Stimulated activated CD4-positive, alpha-beta T cell treated with anti-CD3 and anti-CD28 coated beads, Interleukin-1b, Interleukin-23, amount 100 ng/mL, for 48 hours (primary cell): ENCODE measurements at regions not wholly inside any gene's neighbourhood (a gene's known extent, or its start where the extent isn't known, plus 50 kb on each side); places are given as distances from the start of the nearest gene placed in this dataset.

ENCODE experiments used
- DNase-seq: peaks from one replicate; pipeline ENCODE4 v3.0.0-alpha.2; 2020

GRCh38 chr6:111959766-111960165 lies 86.5 kb upstream of the FYN start:
- DNase-seq, result no peak

GRCh38 chr6:111967131-111967530 lies 86.8 kb upstream of the CCN6 start:
- DNase-seq, result no peak

DNA sequence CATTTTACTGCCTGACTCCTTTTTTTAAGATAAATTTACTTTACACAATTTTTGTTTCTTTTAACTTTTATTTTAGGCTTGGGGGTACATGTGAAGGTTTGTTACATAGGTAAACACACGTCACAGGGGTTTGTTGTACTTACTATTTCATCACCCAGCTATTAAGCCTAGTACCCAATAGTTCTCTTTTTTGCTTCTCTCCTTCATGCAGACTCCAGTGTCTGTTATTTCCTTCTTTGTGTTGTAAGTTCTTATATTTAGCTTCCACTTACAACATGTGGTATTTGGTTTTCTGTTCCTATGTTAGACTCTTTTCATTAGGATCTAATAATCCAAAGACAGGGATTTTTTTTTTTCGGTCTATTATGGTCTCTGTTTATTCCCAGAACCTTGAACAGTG lies 83.5 kb upstream of the CCN6 start:
- no peak for DNase-seq

DNA sequence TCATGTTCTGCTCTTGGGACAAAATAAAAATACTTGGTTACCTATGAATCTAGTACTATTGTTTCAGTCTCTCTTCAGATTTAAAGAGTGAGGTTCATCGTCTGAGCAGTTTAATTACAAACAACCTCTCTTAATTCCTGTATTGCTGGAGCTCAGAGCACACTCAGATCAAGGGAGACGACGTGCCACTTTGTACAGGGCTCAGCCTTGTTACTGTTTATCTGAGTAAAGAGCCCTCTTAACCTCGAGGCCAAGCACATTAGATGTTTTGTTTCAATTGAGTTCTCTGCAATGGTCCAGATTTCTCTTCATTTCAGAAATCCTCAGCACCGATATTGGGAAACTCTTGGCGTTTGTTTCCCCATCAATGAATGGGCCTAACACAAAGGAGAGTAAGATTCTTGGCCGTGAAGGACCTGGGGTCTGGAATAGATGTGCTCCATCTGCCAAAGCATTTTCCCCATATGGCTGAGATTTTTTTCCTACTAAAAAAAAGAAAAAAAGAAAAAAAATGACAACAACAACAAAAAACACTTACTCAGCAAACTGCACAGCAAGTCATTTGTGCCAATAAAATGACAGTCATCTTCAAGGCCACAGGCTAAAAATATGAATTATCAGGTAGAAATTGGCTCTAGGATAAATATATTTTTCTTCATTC lies 82.6 kb upstream of the CCN6 start:
- DNase-seq, result no peak

DNA sequence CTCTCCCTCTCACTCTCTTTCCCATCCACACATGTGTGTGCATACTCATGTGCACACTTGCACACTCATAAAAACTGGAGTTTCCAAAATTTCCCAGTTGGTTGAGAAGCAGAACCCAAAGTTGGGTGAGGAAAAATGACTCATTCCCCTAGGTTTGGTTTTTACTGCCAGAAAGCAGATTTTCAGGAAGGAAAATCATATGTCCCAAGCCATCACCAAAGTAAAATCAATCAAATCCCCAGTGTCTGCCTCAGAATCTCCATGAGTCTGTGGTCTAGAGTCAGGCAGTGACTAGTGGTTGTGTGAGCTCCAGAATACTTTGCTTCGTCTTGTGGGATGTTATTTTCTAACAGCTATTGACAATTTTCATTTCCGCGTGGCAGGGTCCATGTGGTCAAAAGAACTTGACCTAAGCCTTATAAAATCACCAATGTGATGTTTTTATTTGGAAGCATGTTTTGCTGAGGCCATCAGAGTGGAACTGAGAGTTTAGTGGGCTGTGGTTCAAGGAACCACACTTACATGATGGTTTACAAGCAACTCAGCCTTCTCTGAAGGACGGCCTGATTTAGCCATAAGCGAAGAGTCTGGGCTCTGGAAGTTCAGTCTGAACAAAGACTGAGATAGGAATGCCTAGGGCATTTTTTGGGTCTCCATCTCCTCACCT lies 81.9 kb upstream of the CCN6 start:
- no peak for DNase-seq

GRCh38 chr6:111972745-111973117 lies 81.2 kb upstream of the CCN6 start:
- no peak for DNase-seq

DNA sequence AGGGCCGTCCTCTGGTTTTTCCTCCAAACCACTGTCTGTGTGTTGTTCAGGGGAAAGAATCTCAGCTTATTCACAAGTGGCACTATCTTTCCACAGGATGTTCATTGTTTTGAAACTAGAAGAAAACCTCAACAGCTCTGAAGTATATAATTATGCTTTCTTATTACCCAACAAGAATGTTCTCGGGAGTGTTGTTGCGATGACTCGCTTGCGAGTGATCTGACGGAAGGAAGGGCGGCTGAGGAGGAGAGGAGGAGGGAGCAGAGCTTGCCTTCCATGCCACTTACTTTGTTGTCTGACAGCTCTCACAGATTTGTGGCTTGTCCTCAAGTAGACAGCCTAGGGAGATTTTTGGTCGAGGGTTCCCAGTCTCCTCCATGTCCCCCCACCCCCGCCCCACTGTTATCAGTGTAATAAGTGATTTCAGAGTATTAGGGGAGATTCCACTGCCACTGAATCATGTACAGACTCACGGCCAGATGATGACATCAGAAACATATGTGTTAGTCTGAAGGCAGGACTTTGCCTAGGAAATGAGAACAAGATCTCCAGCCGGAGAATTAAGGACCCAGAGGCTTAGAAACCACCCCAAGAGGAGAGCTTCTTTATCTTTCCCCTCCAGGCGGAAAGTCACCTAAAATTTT lies 80.7 kb upstream of the CCN6 start:
- DNase-seq, result peak; percentile 77

- DNase-seq, result no peak
Observed at GRCh38 chr6:111973927-111974639, 79.8 kb upstream of the CCN6 start.

- peak; percentile 49 for DNase-seq
Observed at GRCh38 chr6:111975466-111975865, 78.4 kb upstream of the CCN6 start.

DNA sequence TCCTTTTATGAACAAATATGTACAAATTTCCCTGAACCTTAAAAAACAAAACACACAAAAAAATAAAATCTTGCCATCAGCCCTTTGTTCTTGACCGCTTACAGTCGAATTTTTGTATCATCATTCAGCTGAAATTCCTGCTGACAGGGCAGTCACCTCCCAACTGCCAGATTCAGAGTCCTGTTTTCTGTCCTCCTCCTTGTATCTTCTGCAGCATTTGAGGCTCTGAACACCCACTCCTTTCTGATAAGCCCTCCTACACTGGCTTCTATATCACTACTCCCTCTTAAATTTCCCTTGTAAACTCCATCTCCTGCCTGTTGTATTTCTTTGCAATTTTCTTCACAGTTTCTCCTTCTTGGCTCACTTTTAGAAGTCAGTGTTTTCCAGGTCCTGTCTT lies 77.8 kb upstream of the CCN6 start:
- no peak for DNase-seq

DNA sequence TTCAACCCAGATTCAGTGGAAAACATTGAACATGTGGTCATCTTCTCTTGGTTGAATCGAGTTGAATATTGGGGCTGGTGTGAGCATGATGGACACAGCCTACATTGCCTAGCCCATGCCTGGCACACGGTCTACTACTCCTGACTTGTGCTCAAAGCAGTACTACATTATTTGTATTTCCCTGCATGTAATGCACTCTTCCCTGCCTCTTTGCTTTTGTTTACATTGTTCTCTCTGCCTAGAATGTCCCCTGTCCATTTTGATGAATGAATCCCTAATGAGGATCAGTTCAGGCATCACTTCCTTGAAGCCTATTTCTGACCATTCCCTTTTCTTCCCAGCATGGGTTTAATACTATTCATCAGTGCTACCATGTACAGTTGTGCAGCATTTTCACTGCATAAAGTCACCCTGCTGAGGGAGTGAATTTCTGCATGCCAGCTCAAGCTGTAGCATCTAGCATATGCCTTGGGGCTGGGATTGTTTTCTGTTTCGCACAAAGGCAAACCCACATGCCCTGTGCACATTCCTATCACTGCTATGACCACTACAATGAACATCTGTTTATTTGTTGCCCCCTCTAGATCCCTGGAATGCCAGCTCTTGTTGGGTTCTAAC lies 75.3 kb upstream of the CCN6 start:
- no peak for DNase-seq

DNA sequence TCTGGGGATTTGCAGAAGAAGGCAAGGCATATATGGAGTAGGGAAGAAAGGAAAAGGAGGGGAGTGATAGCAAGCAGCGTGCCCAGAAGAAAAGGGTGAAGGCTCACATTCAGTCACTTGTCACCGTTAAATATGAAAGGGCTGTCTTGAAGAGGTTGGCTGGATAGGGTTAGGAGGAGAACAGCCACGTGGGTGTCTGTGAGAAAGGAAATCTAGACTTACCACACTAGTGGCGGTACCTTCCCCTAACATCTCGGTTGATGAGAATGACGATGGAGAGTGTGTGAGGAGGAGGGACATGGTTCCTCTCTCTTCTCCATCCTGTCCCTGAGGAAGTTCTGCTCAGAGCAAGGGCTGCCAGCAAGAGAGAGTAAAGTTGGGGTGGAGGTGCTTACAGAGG lies 74.3 kb upstream of the CCN6 start:
- DNase-seq, result no peak

- DNase-seq, result no peak
Observed at GRCh38 chr6:111980143-111980542, 73.8 kb upstream of the CCN6 start.

GRCh38 chr6:111980971-111981840 lies 72.7 kb upstream of the CCN6 start:
- no peak for DNase-seq

GRCh38 chr6:111982681-111983080 lies 71.2 kb upstream of the CCN6 start:
- DNase-seq, result no peak

GRCh38 chr6:111983193-111983592 lies 70.7 kb upstream of the CCN6 start:
- no peak for DNase-seq

DNA sequence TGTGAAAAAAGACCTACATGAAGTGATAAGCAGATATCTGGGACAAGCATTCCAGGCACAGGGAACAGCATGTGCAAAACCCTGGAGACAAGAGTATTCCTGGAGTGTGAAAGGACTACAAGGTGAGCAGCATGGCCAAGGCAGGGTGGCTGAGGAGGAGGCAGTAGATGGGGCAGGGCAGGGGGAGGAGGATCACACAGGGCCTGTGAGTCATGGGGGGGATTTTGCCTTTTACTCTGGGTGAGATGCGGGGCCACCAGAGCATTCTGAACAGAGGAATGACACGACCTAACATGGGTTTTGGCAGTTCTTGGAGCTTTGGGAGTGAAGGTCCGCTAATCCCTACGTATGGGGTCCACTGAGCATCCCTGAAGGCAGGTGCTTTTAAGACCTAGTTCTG lies 69.8 kb upstream of the CCN6 start:
- peak; percentile 51 for DNase-seq

DNA sequence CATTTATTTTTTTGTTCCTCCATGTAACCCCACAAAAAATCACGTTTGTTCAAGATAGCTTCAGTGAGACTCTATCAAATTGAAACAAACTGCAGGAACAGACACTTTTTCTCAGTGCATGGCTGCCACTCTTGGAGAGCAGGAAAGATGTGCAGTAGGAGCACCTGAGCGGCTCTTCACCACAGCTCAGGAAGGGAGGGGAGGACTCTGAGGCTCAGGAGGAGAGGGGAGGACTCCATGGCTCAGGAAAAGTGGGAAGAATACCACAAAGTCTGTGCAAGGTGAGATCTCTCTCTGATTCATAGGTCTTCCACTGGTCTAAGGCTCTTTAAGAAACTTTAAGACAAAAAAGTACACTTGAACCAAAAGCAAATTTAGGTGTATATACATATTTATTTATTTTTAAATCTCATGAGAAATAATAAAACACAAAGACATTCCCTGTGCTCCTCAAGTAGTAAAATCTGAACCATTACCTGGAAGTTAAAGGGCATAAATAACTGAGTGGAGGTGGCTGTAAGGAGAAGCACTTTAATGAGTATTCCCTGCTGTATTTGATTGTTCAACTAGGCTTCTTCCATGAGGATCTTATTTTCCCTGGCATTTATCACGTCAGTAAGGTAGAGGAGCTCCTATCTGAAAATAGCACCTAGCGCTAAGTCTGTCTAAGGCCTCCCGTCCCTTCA lies 69.2 kb upstream of the CCN6 start:
- DNase-seq, result no peak

DNA sequence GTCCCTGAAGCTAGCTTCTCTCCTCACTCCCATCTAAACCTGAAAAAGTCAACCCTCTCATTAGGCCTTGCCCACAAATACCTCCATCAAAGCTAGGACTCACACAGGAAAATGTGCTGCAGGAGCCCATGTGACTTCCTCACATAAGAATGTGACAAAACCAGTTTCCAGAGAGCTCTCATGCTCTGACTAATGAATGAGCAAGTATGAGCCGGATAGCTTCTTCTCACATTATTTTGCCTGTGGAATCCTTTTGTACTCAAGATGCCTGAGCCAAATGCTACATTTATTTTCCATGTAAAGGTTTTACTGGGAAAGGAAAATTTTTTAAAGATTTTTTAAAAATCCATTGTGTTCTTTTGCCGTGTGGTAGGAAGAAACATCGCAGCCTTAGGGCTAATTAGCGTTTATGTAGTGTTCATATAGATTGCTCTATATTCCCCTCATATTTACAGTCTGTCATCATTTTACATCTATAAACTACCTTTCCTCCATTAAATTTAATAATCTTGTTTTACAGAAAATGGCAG lies 68.6 kb upstream of the CCN6 start:
- DNase-seq, result peak; percentile 57

DNA sequence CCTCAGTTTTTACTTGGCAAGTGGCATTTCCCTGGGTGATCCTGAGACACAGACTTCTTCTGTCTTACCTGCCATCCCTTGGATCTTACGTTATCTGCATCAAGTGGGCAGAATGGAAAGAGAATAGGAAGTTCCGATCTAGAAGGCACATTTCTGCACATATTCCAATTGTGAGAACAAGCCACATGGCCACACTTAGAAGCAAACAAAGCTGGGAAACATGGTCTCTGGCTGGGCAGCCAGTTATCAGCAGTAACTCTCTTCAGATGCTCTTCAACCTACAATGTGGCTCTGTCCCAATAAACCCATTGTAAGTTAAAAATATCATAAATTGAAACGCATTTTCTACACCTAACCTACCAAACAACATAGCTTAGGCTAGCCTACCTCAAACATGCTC lies 67.3 kb upstream of the CCN6 start:
- DNase-seq, result no peak

GRCh38 chr6:111987295-111987694 lies 66.6 kb upstream of the CCN6 start:
- no peak for DNase-seq

DNA sequence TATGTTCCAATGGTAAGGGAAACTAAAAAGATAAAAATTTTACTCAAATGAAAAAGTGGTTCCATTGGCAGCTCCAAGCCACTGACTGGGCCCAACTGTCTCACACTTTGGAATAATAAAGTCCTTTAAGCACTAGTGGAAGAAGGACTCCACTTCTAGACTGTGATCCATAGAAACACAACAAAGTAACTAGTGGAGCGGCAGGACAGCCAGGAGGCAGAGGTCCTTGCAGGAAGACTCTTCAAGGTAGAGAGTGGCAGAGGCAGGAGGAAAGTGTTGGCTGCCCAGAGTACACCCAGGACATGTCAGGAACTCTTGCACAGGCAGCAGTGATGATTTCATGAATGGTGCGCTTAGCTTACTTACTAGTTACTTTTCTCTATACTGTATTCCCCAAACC lies 65.0 kb upstream of the CCN6 start:
- no peak for DNase-seq
